OCI-LY1 (cell line): ENCODE measurements at regions not wholly inside any gene's neighbourhood (a gene's known extent, or its start where the extent isn't known, plus 50 kb on each side); places are given as distances from the start of the nearest gene placed in this dataset.

Experiments
- CTCF ChIP-seq: fragments of 200-600 bp; sonication (generic), shearing (Covaris generic); IDR thresholded peaks from 2 replicates; pipeline ENCODE4 v1.5.1; 2017; ENCODE audit warnings: mild to moderate bottlenecking, antibody characterized with exemption, low read length, moderate library complexity, mixed read lengths
- EZH2 ChIP-seq: fragments of 200-600 bp; sonication (generic), shearing (Covaris generic); IDR thresholded peaks from 2 replicates; pipeline ENCODE4 v1.8.0; 2017; ENCODE audit warnings: borderline replicate concordance, mixed run types, mild to moderate bottlenecking, antibody characterized with exemption, low read length, moderate library complexity, mixed read lengths

GRCh38 chr1:229941160-229941559, 125.9 kb upstream of the GALNT2 start:
- TF ChIP-seq CTCF (no peak), EZH2 (no peak)
